ENCODE measurements at regions not wholly inside any gene's neighbourhood (a gene's known extent, or its start where the extent isn't known, plus 50 kb on each side); places are given as distances from the start of the nearest gene placed in this dataset.

DNA sequence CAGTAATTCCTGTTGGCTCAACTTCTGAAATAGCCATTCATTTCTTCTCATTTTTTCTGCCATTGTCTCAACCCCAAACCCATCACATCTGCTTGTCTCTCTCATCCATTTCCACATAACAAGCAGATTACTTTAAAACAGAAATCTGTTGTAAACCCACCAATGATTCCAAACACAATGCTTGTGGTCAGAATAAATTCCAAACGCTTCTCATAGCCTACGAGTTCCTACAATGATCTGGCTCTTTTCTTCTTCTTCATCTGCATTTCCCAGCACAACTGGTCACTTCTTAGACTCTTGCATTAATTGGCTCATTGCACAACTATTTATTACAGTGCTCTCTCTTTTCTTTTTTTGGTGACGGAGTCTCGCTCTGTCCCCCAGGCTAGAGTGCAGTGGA lies 364.1 kb downstream of the GATA3 start:
- no peak for TF ChIP-seq TOX (CRISPR knock-in tag; IDR thresholded peaks at IDR 0.05; ENCODE audit: borderline replicate concordance)
- no peak for TF ChIP-seq ZFP30 (CRISPR knock-in tag; IDR thresholded peaks at IDR 0.05)
- no peak for ATAC-seq

DNA sequence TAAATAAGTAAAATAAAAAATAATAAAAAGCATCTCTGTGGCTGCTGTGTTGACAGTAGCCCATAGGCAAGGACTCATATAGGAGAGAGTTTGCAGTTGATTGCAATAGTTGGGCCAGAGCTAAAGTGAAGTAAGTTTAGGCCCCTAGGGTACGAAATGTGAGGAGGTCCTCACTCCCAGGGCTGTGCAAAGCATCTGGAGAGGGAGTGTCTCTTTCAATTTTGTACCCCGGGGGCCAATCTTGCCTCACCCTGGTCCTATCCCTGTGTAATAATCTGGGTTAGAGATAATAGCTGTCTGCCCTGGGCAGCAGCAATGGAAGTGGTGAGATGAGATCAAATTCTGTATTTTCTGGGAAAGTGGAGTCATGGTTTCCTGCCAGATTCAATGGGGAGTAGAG lies 365.7 kb downstream of the GATA3 start:
- TF ChIP-seq TOX (CRISPR knock-in tag; IDR thresholded peaks at IDR 0.05; ENCODE audit: borderline replicate concordance): no peak
- TF ChIP-seq, protein P1, sequence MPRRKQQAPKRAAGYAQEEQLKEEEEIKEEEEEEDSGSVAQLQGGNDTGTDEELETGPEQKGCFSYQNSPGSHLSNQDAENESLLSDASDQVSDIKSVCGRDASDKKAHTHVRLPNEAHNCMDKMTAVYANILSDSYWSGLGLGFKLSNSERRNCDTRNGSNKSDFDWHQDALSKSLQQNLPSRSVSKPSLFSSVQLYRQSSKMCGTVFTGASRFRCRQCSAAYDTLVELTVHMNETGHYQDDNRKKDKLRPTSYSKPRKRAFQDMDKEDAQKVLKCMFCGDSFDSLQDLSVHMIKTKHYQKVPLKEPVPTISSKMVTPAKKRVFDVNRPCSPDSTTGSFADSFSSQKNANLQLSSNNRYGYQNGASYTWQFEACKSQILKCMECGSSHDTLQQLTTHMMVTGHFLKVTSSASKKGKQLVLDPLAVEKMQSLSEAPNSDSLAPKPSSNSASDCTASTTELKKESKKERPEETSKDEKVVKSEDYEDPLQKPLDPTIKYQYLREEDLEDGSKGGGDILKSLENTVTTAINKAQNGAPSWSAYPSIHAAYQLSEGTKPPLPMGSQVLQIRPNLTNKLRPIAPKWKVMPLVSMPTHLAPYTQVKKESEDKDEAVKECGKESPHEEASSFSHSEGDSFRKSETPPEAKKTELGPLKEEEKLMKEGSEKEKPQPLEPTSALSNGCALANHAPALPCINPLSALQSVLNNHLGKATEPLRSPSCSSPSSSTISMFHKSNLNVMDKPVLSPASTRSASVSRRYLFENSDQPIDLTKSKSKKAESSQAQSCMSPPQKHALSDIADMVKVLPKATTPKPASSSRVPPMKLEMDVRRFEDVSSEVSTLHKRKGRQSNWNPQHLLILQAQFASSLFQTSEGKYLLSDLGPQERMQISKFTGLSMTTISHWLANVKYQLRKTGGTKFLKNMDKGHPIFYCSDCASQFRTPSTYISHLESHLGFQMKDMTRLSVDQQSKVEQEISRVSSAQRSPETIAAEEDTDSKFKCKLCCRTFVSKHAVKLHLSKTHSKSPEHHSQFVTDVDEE (CRISPR knock-in tag; IDR thresholded peaks at IDR 0.05): no peak
- ATAC-seq: no peak

DNA sequence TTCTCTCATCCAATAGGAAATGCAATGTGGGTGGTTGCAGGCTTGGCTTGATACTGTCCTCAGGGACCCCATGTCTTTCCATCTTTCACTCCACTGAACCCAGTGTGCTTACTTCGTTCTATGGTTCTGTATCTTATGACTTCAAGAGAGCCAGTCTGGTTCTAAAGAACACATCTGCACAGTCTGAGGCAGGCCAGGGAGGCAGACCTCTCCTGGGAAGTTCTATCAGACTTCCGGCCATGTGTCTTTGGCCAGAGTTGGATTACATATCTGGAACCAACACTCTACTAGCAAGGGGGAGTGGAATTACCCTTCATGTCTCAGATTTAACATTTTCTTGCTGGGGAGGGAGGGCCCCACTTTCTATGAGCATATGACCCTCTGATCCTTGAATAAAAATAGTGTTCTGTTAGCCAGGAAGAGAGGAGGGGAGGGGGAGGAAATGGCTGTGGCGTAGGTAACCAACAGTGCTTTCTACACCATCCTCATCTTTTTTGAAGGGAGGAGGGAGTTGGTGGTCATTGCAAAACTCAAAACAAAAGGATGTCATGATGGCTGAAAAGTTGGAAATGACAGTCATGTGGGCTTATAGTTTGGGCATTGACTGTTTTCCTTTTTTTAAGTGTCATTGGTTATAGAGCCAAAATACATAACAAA lies 370.2 kb downstream of the GATA3 start:
- no peak for ATAC-seq
- TF ChIP-seq ZFP3 (CRISPR knock-in tag; IDR thresholded peaks at IDR 0.05): no peak
- TF ChIP-seq TCF4 (CRISPR knock-in tag; IDR thresholded peaks at IDR 0.05; ENCODE audit: borderline replicate concordance): no peak
- TF ChIP-seq, protein P2, sequence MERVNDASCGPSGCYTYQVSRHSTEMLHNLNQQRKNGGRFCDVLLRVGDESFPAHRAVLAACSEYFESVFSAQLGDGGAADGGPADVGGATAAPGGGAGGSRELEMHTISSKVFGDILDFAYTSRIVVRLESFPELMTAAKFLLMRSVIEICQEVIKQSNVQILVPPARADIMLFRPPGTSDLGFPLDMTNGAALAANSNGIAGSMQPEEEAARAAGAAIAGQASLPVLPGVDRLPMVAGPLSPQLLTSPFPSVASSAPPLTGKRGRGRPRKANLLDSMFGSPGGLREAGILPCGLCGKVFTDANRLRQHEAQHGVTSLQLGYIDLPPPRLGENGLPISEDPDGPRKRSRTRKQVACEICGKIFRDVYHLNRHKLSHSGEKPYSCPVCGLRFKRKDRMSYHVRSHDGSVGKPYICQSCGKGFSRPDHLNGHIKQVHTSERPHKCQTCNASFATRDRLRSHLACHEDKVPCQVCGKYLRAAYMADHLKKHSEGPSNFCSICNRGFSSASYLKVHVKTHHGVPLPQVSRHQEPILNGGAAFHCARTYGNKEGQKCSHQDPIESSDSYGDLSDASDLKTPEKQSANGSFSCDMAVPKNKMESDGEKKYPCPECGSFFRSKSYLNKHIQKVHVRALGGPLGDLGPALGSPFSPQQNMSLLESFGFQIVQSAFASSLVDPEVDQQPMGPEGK (CRISPR knock-in tag; IDR thresholded peaks at IDR 0.05; ENCODE audit: borderline replicate concordance): no peak
- no peak for TF ChIP-seq ARNTL (CRISPR knock-in tag; IDR thresholded peaks at IDR 0.05; ENCODE audit: borderline replicate concordance, low read depth)
- TF ChIP-seq ESRRG (CRISPR knock-in tag; IDR thresholded peaks at IDR 0.05): no peak
- no peak for TF ChIP-seq ZFP30 (CRISPR knock-in tag; IDR thresholded peaks at IDR 0.05)
- no peak for TF ChIP-seq PPARA (CRISPR knock-in tag; IDR thresholded peaks at IDR 0.05; ENCODE audit: borderline replicate concordance)
- TF ChIP-seq ZNF565 (CRISPR knock-in tag; conservative IDR thresholded peaks at IDR 0.05; ENCODE audit: low read depth): no peak
- TF ChIP-seq, protein P1 (CRISPR knock-in tag; IDR thresholded peaks at IDR 0.05): no peak
- TF ChIP-seq TOX (CRISPR knock-in tag; IDR thresholded peaks at IDR 0.05; ENCODE audit: borderline replicate concordance): no peak
- TF ChIP-seq, protein P3, sequence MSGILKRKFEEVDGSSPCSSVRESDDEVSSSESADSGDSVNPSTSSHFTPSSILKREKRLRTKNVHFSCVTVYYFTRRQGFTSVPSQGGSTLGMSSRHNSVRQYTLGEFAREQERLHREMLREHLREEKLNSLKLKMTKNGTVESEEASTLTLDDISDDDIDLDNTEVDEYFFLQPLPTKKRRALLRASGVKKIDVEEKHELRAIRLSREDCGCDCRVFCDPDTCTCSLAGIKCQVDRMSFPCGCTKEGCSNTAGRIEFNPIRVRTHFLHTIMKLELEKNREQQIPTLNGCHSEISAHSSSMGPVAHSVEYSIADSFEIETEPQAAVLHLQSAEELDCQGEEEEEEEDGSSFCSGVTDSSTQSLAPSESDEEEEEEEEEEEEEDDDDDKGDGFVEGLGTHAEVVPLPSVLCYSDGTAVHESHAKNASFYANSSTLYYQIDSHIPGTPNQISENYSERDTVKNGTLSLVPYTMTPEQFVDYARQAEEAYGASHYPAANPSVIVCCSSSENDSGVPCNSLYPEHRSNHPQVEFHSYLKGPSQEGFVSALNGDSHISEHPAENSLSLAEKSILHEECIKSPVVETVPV (CRISPR knock-in tag; IDR thresholded peaks at IDR 0.05): no peak
- no peak for TF ChIP-seq RARB (CRISPR knock-in tag; IDR thresholded peaks at IDR 0.05)
- TF ChIP-seq BACH2 (CRISPR knock-in tag; IDR thresholded peaks at IDR 0.05; ENCODE audit: borderline replicate concordance): no peak
- no peak for TF ChIP-seq OSR1 (CRISPR knock-in tag; IDR thresholded peaks at IDR 0.05)
- TF ChIP-seq GLIS3 (CRISPR knock-in tag; IDR thresholded peaks at IDR 0.05): no peak
- no peak for TF ChIP-seq SNAI2 (CRISPR knock-in tag; IDR thresholded peaks at IDR 0.05)
- no peak for TF ChIP-seq CSDC2 (CRISPR knock-in tag; IDR thresholded peaks at IDR 0.05)
- TF ChIP-seq, protein P4, sequence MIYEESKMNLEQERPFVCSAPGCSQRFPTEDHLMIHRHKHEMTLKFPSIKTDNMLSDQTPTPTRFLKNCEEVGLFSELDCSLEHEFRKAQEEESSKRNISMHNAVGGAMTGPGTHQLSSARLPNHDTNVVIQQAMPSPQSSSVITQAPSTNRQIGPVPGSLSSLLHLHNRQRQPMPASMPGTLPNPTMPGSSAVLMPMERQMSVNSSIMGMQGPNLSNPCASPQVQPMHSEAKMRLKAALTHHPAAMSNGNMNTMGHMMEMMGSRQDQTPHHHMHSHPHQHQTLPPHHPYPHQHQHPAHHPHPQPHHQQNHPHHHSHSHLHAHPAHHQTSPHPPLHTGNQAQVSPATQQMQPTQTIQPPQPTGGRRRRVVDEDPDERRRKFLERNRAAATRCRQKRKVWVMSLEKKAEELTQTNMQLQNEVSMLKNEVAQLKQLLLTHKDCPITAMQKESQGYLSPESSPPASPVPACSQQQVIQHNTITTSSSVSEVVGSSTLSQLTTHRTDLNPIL (CRISPR knock-in tag; IDR thresholded peaks at IDR 0.05; ENCODE audit: low read depth): no peak
- no peak for TF ChIP-seq ZNF70 (CRISPR knock-in tag; IDR thresholded peaks at IDR 0.05)
- no peak for TF ChIP-seq ISL1 (CRISPR knock-in tag; IDR thresholded peaks at IDR 0.05)
